B cell (primary cell): ENCODE measurements at regions not wholly inside any gene's neighbourhood (a gene's known extent, or its start where the extent isn't known, plus 50 kb on each side); places are given as distances from the start of the nearest gene placed in this dataset.
"Not testable (repeated sequence)": the region's sequence is repeated elsewhere in the genome, so short reads cannot be mapped to it uniquely, and the experiment has no call there.

Source experiments
- CTCF ChIP-seq: fragments of 200-600 bp; IDR thresholded peaks from one replicate; pipeline ENCODE4 v1.8.0; 2022; ENCODE audit warnings: antibody characterized with exemption, mild to moderate bottlenecking
- EZH2 ChIP-seq: IDR thresholded peaks from 2 replicates; pipeline ENCODE4 v1.6.1; 2012; ENCODE audit warnings: borderline replicate concordance, low read depth, mild to moderate bottlenecking, moderate library complexity, low read length; ENCODE audit not compliant: insufficient read depth, poor library complexity, severe bottlenecking

- TF ChIP-seq CTCF, EZH2: not testable (repeated sequence)
Observed at GRCh38 chr20:30295967-30296366, 961.5 kb upstream of the DEFB115 start.
